NOMO-1 treated with DMSO at 0.1 percent for 48 hours (cell line): ENCODE measurements at regions not wholly inside any gene's neighbourhood (a gene's known extent, or its start where the extent isn't known, plus 50 kb on each side); places are given as distances from the start of the nearest gene placed in this dataset.

Experiments
- DNase-seq: peaks from one replicate; lab custom pipeline; 2025; ENCODE audit not compliant: unreplicated experiment; lab: John Stamatoyannopoulos, UW

DNA sequence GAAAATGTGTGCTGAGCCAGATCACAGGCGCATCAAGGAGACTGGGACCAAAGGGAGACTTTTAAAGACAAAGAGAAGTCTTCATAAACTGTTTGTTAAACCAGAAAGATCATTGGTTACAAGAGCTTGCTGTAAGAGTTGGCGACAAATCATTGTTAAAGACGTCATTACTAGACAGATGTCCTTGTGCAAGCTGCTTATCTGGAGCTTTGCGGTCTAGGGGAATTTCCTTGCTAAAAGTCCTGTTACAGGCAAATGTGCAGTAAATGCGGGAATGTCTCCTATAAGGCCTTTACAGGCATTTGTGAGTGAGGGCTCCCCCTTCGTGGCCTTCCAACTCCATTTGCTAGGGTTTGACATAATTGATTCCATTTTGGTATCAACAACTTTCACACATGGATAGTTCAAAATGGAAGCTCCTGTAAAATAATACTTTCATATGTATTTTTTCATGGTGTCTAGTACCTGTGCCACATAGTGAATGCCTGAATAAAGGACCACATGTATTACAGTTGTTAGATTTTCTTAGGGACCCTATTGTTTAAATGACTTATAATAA, 362.4 kb downstream of the UTRN start:
- no peak for DNase-seq

GRCh38 chr6:144647971-144648651, 363.0 kb downstream of the UTRN start:
- no peak for DNase-seq

GRCh38 chr6:144649085-144649484, 363.9 kb downstream of the UTRN start:
- DNase-seq: no peak

DNA sequence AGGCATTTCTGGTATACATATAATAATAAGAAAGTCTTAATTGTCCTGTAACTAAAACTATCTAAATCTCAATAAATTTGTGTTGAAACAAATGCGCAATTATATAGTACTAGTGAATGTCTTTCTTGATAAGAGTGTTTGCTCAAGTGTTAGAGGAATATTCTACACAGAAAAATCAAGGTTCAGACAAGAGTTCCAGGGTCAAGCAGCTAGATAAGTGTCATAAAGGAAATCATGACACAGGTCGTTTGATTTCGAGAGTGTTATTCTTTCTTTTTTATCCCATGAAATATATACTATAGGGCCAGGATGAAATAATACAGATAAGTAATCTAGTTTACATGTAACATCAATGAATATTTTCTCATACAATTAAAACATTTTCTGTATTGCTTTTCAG, 366.1 kb downstream of the UTRN start:
- no peak for DNase-seq

GRCh38 chr6:144652292-144652891, 367.3 kb downstream of the UTRN start:
- DNase-seq: no peak

GRCh38 chr6:144653885-144654505, 368.9 kb downstream of the UTRN start:
- DNase-seq: peak; percentile 37

GRCh38 chr6:144654506-144654905, 369.4 kb downstream of the UTRN start:
- no peak for DNase-seq

GRCh38 chr6:144655376-144655775, 370.2 kb downstream of the UTRN start:
- DNase-seq: no peak

- no peak for DNase-seq
Observed at GRCh38 chr6:144657691-144658090, 372.6 kb downstream of the UTRN start.

- DNase-seq: peak; percentile 48
Observed at GRCh38 chr6:144659202-144660182, 374.4 kb downstream of the UTRN start.

DNA sequence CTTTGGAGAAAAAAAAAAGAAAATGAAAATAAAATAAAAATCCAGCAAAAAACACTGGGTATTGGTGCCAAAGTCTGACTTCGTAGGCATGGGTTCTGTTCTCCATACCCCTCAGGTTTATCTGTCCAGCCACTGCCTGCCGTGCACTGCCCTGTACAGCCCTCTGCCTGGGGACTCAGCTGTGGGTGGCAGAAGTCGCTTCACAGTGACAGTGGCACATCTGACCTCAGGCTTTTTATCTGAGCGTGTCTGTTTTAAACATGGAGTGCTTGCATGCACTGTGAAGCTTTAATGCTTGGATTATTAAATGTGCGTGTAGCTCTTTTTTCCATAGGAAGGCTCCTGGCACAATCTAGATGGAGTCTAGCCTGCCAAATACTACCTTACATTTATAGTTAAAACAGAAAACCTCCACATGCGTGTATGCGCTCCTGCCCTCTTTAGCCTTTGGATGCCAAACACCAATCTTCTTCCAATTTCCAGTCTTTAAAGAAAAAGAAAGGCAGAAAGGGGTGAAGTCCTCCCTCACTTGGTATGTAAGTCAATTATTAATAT, 375.5 kb downstream of the UTRN start:
- DNase-seq: no peak

- DNase-seq: no peak
Observed at GRCh38 chr6:144661116-144661806, 376.1 kb downstream of the UTRN start.

- DNase-seq: no peak
Observed at GRCh38 chr6:144662812-144663365, 377.8 kb downstream of the UTRN start.

GRCh38 chr6:144664281-144664680, 379.1 kb downstream of the UTRN start:
- DNase-seq: no peak

GRCh38 chr6:144664947-144665346, 379.8 kb downstream of the UTRN start:
- no peak for DNase-seq

GRCh38 chr6:144665932-144666450, 380.9 kb downstream of the UTRN start:
- no peak for DNase-seq

GRCh38 chr6:144666781-144667180, 381.6 kb downstream of the UTRN start:
- peak; percentile 28 for DNase-seq

DNA sequence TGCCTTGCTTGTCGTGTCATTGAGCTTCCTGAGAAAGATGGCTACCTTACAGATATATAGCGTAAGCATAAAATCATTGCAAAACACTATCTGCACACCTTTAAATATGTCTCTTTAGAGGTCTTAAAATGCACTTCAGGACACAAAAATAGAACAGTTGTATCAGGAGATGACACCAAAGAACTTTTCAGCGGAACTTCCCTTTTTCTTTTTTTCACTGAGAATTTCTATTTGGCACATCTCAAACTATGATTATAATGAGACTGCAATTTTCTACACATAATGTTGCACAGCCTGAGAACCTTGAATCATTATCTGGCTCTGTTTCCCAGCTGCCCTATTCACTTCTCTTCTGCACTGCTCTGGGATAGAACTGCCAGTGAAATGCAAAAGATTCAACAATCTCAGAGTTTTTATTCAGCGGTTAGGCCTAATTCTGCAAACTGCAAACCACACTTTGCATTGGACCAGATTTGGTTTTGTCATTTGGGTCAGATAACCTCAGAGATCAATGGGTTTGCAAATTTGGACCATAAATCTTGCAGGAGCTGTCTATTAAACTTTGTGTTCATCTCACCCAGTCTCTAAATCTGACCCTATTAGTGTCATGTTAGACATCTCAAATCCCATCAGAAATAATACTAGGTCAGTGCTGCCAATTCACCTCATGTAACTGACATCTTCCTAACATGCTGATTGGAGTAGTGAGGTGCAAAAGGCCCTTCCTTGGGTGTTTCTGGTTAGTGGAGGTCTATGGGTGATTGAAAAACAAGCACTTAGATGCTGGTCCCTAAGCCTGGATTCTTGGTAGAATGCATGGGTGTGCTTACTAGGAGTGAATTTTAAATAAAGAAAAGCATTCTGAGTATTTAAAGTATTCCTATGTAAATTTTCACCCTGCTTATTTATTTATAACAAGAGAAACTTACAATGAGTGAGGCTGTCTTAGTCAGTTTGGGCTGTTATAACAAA, 382.7 kb downstream of the UTRN start:
- peak; percentile 55 for DNase-seq
